OCI-M1 (cell line): ENCODE measurements at regions not wholly inside any gene's neighbourhood (a gene's known extent, or its start where the extent isn't known, plus 50 kb on each side); places are given as distances from the start of the nearest gene placed in this dataset.
"Not testable (repeated sequence)": the region's sequence is repeated elsewhere in the genome, so short reads cannot be mapped to it uniquely, and the experiment has no call there.

Experiments used
- DNase-seq: peaks from one replicate; lab custom pipeline; 2025; lab: John Stamatoyannopoulos, UW

GRCh38 chr17:71527311-71527710, 593.5 kb upstream of the SOX9 start:
- DNase-seq = peak; percentile 43

GRCh38 chr17:71528210-71528609, 592.6 kb upstream of the SOX9 start:
- peak; percentile 14 for DNase-seq

- DNase-seq = no peak
Measured at GRCh38 chr17:71530248-71530647, 590.6 kb upstream of the SOX9 start.

DNA sequence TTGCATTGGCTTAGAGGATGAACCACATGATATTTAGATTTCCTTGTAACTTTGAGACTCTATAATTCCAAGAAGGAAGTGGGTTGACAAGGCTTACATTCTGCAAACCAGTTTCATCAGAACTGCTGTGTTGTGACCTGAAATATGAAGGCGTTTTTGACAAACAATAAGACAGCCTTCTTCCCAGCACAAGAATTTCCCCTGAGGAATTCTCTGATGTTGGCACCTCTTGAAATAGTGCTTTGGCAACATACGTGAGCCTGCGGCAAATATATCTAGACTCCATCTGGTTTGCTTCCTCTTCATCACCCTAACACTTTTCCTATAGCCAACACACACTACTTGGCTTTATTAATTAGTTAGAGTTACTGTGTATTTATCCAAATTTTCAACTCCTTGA, 585.5 kb upstream of the SOX9 start:
- DNase-seq = no peak

DNA sequence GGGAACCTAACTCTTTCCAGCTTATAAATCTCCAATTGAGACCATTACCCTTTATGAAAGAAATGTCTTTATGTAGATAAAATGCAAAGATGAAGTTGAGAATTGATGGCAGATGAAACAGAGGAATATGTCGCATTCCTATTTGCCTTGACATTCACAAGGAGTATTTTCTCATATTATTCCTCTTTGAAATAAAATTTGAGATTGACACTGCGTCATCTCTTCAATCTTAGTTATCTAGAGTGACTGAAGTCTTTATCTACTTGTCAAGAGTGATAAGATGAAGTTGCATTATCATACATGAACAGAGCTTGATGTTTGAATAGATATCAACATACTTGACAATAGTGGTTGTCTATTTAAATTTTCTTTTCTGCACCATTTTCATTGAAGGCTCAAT, 574.4 kb upstream of the SOX9 start:
- DNase-seq = no peak

- DNase-seq = no peak
Measured at GRCh38 chr17:71547904-71548303, 572.9 kb upstream of the SOX9 start.

GRCh38 chr17:71548540-71549190, 572.2 kb upstream of the SOX9 start:
- DNase-seq = peak; percentile 9

DNA sequence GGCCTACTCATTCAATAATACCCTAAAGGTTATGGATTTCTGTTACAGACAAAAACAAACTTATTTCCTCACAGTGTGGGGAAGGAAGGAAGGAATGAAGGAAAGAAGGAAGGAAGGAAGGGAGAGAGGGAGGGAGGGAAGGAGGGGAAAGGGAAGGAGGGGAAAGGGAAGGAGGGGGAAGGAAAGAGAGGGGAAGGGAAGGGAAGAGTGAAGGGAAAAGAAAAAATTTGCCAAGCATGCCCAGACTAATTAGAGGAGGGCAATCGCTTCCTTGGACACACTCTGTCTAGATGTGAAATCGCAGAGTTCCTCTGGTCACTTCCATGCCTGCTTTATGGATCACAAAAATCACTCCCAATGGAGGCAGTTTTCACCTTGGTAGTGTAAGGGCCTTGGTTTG, 570.1 kb upstream of the SOX9 start:
- DNase-seq = no peak

- DNase-seq = no peak
Measured at GRCh38 chr17:71553381-71553780, 567.4 kb upstream of the SOX9 start.

- no peak for DNase-seq
Measured at GRCh38 chr17:71558901-71559300, 561.9 kb upstream of the SOX9 start.

DNA sequence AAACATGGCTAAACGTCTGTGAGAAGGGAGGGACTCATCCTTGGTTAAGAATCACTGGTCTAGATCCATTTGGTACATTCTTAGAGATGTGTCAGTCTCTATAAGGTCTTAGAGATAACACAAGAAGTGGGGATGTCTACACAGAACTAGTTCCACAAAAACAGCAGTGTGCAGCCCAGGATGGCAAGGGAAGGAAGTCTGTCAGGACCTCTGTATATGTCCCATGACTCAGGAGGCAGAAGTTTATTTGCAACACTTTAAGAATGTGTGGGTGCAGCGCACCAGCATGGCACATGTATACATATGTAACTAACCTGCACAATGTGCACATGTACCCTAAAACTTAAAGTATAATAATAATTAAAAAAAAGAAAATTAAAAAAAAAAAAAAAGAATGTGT, 548.5 kb upstream of the SOX9 start:
- no peak for DNase-seq

- DNase-seq = no peak
Measured at GRCh38 chr17:71578446-71578845, 542.4 kb upstream of the SOX9 start.

- no peak for DNase-seq
Measured at GRCh38 chr17:71580220-71580619, 540.6 kb upstream of the SOX9 start.

DNA sequence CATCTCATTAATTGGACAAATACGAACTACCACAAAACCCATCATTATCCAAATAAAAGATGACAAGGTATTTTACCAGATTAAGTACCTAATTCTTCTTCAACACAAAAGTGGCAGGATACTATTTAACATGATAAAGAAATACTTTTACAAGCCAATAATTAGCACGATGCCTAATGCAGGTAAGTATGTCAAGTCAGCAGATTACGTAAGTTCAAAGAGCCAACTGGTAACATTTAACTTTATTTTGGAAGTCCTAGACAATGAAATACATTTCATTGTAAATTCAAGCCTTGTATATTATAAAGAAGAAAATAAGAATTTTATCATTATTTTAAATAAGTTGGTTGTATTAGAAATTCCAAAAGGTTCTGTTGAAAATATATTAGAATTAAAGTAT, 535.3 kb upstream of the SOX9 start:
- no peak for DNase-seq

DNA sequence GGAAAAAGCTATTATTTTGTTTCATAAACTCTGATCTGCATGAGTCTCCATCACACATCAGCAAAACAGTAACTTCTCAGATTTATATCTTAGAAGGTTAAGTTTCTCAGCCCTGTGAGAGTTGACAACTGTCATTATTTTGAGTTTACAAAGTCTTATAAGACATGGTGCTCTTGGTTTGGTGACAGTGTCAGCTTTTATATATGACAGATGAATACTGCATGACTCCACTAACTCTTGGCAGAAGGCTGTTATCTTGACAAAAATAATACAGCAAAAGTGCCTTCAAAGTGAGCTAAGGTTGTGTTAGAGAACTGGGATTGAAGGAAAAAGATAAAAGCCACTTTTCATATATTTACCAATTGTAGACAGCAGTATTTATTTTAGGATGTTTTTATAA, 528.4 kb upstream of the SOX9 start:
- no peak for DNase-seq

DNA sequence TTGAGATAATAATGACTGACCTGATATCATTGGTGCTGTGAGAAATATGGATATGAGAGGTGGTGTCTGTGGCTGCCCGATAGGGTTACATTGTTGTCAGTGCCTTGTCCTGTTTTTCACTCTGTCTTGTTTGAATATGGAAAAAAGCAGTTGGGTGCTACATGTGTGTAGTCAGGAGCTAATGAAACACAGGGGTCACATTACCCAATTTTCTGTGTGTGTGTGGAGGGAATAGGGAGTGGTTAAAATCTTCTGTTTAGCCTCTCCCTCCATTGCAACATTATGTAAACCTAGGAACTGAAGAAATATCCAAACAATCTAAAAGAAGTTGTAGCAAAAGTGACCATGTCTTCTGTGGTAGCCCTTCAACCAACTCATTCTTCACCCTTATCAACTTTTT, 527.7 kb upstream of the SOX9 start:
- DNase-seq = no peak

DNA sequence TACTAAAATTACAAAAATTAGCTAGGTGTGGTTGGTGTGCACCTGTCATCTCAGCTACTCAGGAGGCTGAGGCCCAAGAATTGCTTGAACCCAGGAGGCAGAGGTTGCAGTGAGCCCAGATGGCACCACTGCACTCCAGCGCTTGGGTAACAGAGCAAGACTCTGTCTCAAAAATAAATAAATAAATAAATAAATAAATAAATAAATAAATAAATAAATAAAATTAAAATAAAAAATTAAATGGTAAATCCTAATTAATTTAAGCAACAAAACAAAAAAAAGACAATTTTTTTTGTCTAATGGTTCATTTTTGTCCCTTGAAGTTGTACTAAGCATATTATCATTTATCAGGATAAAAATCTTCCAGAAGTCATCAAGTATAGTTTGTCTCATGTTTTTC, 521.2 kb upstream of the SOX9 start:
- DNase-seq = not testable (repeated sequence)

DNA sequence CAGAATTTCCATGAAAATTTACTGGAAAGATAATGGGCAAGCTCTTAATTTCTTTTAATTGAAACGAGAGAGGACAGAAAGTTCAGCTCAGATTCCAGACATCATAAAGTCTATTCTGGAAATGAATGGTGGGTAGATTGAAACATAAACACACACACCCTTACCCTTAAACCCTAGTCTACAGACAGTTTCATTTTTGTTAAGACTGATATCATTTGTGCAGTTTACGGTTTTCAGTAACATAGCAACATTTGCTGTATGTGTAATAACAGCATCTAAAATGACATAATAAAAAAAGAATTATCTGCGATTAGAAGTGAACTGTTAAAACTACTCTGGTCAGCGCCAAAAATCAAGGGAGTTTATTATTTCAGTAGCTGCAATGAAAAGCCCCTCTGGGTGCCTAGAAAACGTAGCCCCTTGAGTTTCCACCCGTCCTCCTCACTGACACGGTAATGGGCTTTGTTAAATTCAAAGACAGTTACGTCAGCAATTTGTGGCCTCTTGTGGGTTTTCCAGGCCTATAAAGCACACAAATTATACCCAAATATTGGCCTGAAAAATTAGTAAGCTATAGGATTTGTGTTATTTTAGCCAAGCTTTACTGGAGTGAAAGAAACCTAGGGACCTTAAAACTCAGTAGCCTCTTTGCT, 520.6 kb upstream of the SOX9 start:
- peak; percentile 12 for DNase-seq

DNA sequence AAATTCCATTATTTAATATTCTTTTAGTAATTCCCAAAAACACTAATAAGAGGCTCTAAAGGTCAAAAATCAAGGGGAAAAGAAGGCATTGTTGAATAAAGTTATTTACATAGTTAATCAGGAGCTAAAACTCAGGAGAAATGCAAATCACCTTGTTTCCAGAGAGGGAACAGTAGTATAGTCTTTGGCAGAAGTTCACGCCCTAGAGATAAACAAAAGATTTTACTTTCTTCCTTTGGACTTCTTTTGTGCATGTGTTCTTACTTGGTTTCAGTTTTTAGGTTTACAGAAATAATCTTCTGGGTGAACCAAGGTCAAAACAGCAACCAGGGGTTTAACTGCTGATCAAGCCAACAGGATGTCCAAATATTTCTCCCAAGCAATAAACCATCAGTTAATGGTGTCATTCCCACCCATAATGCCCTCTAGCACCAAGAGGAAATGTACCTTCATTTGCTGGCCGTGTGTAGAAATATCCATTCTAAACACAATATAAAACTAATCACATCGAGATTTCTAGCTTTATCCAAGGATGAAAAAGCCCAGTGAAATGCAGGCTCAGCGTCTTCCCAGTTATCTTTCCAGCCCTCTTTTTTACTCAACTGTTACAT, 518.8 kb upstream of the SOX9 start:
- no peak for DNase-seq

DNA sequence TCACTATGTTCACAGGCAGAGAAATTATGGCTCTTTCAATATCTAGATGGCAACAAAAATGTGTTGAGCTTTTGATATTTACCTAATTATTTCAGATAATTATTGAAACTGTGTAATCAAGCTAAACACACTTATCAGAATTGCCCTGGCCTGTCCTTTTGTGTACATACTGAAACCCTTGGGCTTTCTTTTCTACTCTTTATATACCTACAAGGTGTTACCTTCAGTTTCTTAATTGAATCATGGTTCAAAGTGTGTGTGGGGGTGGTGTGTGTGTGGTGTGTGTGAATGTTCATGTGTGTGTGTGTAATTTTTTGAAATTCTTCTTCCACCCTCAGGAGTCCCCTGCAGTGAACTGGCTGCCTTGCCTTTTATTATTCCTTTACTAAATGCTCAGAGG, 506.8 kb upstream of the SOX9 start:
- no peak for DNase-seq

DNA sequence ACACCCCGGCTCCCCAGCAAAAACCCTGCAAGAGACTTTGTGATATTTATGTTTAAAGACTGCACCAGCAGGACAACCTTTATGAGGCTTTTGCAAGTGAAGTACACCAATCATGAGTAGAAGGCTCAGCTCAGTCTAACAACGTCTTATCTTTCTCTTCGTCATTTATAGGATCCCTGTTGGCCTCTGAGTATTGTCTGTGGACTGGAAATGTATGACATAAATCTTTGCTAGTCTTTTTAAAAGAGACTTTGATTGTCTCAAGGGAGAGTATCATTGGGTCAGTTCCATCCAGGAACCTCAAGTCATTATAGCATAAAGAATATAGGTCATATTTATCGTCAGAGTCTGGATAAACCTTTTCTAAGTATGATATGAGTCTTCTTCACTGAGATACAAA, 505.0 kb upstream of the SOX9 start:
- no peak for DNase-seq

GRCh38 chr17:71617767-71618166, 503.1 kb upstream of the SOX9 start:
- DNase-seq = not testable (repeated sequence)

- DNase-seq = no peak
Measured at GRCh38 chr17:71625330-71625729, 495.5 kb upstream of the SOX9 start.

DNA sequence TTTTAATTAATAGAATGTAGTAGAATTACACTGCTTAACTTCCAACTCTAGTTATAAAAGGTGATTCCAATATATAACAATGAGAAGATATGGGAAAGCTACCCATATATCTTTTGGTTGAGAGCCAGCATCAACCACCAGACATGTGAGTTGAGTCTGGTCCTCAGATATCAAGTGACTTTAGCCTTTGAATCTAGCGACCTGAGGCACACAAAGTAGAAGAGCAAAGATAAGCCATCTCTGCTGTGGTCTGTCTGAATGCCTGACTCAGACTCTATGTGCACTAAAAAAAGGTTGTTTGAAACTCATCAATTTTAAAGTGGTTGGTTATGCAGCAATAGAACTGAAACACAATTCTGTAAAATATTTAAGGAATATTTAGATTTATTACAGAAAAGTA, 492.5 kb upstream of the SOX9 start:
- peak; percentile 63 for DNase-seq
